ACHN (cell line): ENCODE measurements at regions not wholly inside any gene's neighbourhood (a gene's known extent, or its start where the extent isn't known, plus 50 kb on each side); places are given as distances from the start of the nearest gene placed in this dataset.
"Not testable (repeated sequence)": the region's sequence is repeated elsewhere in the genome, so short reads cannot be mapped to it uniquely, and the experiment has no call there.

Experiments used
- DNase-seq: peaks from one replicate; pipeline ENCODE4 v3.0.0-alpha.2; 2015
- in situ Hi-C: cut with HindIII; loops from 2 replicates; pipeline ENCODE4 v1.10.0; 2017; ENCODE audit warnings: low sequenced_read_pairs, low pct_ligation_motif_present, low pct_unique_long_range_greater_than_20kb

GRCh38 chr7:29684151-29684786 is 120.6 kb downstream of the PRR15 start:
- in situ Hi-C loops: not testable (repeated sequence)
- DNase-seq: peak; percentile 42

GRCh38 chr7:29684787-29685650 is 121.3 kb upstream of the WIPF3 start:
- DNase-seq: peak; percentile 83
- in situ Hi-C loops: no loop called here

DNA sequence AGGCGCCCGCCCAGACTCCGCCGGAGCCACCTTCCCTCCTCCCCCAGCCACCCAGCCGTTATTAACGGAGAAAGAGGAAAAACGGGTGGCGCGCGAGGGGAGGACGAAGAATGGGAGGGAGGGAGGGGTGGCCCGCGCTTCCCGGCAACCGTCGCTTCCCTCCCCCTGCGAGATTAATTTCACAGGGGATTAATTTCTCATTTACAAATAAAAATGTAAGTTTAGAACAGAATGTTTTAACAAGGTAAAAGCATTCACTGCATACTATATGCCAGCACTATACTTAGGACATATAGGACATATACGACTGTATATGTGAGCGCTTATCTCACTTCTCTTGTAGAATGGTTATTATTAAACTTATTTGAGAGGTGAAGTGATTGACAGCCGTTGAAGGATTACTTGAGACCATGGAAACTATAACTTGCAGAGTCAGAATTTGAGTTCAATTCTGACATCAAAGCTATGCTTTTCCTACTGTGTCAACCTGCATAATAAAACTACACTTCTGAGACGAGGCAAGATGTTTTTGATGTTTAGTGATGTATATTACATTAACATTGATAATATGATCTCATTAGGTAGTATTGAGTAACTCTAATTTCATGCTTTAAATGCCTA is 120.5 kb upstream of the WIPF3 start:
- peak; percentile 25 for DNase-seq
- in situ Hi-C loops: not testable (repeated sequence)

DNA sequence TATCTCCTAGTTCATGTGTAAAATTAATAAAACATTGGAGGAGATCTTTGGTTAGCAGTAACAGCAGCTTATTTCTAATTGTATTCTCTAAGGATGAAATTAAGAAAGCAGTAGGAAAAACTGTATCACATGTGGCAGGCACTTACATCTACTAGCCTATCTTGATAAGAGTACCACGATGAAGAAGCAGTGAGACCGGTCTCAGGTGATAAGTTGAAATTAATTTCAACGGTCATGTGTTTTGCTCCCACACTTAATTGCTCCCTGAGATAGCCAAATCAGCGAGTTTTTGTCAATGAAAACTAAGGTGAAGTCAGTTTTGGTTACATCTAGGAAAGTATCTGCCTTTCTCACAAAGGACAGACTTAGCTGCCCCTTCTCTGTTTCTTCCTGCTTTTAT is 115.8 kb upstream of the WIPF3 start:
- not testable (repeated sequence) for DNase-seq

DNA sequence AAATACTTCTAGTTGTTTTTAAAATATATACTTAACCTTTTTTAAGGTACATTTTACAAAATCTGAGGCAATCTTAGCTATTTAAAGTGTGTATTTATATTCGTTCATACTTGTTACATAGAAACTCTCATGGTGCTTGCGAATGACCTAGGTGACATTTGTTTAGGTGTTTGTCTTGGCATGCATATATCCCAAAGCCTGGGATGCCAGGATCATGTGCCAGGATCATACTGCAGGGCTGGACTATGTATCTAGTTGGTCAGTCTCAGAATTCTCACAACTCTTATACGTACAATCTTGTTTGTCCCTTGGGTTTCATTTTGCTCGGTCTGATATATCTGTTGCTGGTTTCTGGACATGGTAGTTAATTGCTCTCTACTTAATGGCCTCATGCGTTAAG is 109.9 kb upstream of the WIPF3 start:
- DNase-seq, in situ Hi-C loops: not testable (repeated sequence)

More for the DNA sequence above, 115.8 kb upstream of the WIPF3 start:
- in situ Hi-C loops: not testable (repeated sequence)

DNA sequence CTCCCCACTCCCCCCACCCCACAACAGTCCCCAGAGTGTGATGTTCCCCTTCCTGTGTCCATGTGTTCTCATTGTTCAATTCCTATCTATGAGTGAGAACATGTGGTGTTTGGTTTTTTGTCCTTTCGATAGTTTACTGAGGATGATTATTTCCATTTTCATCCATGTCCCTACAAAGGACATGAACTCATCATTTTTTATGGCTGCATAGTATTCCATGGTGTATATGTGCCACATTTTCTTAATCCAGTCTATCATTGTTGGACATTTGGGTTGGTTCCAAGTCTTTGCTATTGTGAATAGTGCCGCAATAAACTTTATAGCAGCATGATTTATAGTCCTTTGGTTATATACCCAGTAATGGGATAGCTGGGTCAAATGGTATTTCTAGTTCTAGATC is 106.6 kb upstream of the WIPF3 start:
- DNase-seq, in situ Hi-C loops: not testable (repeated sequence)

DNA sequence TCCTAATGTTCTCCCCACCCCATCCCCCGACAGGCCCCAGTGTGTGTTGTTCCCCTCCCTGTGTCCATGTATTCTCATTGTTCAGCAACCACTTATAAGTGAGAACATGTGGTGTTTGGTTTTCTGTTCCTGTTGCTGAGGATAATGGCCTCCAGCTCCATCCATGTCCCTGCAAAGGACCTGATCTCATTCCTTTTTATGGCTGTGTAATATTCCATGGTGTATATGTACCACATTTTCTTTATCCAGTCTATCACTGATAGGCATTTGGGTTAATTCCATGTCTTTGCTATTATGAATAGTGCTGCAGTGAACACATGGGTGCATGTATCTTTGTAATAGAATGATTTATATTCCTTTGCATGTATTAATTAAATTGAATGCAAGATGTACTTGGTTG is 104.8 kb upstream of the WIPF3 start:
- in situ Hi-C loops, DNase-seq: not testable (repeated sequence)

DNA sequence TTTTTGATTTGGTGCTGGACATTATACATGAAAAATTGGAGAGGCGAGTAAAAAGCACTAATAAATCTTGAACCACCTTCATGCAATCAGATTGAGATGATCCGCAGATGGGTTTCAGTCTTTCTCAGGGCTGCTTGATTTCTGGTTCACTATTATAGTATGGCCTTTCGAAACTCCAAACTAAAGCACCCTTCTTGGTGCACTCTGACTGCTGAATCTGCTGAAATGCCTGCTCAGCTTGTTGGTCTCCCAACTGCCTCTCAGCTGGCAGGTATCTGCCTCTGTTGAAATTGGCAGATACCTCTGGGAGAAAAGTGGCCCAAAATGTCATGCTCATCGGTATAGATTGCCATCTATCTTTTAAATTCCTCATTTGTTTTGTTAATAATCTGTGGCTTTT is 102.5 kb upstream of the WIPF3 start:
- in situ Hi-C loops, DNase-seq: not testable (repeated sequence)

DNA sequence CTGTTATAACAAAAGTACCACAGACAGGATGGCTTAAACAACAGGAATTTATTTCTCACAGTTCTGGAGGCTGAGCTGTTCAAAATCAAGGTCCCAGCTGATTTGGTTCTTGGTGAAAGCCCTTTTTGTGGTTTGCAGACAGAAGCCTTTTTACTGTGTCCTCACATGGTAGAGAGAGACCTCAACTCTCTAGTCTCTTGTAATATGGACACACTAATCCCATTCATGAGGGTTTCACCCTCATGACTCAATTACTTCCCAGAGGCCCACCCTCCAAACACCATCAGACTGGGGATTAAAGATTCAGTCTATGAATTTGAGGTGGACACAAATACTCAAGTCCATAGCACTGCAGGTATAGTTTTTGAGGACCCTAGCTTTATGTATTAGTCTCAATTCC is 97.3 kb upstream of the WIPF3 start:
- in situ Hi-C loops, DNase-seq: not testable (repeated sequence)

- DNase-seq: peak; percentile 99
- in situ Hi-C loops: not testable (repeated sequence)
These were observed 83.2 kb upstream of the WIPF3 start for GRCh38 chr7:29723127-29723526.

DNA sequence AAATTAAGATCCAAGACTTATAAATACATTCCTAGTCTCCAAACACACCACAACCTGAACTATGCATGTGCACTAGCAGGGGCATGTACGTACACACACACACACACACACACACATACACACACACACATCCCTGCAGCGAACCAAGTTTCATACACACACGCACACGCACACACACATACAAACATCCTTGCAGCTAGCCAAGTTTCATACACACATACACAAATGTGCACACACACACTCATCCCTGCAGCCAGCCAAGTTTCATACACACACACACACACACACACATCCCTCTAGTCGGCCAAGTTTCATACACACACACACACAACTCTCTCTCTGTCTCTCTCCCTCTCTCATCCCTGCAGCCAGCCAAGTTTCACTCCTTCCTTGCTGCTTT is 82.7 kb upstream of the WIPF3 start:
- in situ Hi-C loops: no loop called here
- DNase-seq: peak; percentile 42

GRCh38 chr7:29729534-29730165 is 76.7 kb upstream of the WIPF3 start:
- in situ Hi-C loops, DNase-seq: not testable (repeated sequence)

DNA sequence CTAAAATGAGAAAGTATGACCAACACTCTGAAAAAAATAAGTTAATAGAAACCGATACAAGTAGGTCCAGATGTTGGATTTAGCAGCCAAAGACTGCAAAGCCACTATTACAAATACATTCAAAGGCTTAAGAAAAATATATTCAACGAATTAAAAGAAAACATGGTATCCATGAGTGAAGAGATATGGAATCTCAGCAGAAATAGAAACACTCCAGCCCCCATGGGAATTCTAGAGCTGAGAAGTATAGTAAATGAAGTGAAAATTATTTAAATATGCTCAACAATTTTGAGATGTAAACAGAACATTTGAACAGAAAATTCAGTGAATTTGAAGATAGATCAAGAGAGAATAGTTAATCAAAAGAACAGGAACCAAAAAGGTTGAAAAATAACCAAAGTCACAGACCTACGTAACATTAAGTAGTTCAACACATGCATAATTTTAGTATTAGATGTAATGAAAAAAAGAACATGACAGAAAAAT is 72.0 kb upstream of the WIPF3 start:
- DNase-seq: no peak
- in situ Hi-C loops: no loop called here

DNA sequence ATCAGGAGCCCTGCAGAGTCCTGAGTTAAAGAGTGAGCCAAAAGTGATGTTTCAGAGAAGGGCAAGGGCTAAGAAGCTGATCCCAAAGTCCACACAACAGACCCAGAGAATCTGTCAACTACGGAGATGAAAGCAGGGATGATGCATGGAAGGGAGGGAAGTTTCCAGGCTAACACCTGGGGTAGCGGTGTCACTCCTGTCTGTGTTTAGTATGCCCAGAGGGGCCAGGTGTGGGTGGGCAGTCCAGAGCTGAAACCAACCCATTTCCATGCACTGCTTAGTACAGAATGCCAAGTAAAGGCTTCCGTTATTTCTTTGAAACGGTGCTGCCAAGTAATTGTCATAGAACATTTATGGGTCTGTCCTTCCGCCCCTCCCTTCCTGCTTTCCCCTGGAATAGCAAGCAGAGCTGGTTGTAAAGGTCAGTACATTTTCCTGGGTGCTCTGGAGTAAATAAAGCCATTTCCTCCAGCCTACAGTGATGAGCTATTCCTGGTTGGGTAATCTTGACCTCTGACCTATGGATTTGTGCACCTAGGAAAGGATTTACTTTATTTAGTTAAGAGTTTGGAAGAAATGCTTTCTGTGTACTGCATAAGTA is 58.6 kb upstream of the WIPF3 start:
- DNase-seq, in situ Hi-C loops: not testable (repeated sequence)

- peak; percentile 74 for DNase-seq
- in situ Hi-C loops: no loop called here
These were observed 57.8 kb upstream of the WIPF3 start for GRCh38 chr7:29748286-29749099.

DNA sequence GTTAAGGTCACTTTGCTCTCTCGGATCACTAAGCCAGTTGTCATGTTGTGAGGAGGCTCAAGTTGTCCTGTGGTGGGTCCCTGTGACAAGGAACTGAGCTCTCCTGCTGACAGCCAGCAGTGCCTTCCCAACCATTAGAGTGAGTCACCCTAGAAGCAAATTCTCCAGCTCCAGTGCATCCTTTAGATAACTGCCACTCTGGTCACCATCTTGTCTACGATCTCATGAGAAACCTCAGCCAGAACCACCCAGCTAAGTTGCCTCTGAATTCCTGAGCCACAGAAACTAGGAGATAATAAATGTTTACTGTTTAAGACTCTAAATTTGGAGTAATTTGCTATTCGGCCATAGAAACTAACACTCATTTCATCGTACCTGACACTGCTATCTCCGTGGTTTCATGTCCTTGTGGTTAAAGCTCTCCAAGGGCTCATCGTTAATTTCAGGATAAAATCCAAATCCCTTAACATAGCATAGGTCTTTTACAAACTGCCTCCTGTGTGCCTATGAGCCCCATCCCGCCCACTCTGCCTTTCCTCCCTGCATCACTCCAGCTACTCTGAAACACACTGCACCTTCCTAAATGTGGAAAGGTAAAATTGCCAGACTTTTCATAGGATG is 56.5 kb upstream of the WIPF3 start:
- in situ Hi-C loops: no loop called here
- no peak for DNase-seq

DNA sequence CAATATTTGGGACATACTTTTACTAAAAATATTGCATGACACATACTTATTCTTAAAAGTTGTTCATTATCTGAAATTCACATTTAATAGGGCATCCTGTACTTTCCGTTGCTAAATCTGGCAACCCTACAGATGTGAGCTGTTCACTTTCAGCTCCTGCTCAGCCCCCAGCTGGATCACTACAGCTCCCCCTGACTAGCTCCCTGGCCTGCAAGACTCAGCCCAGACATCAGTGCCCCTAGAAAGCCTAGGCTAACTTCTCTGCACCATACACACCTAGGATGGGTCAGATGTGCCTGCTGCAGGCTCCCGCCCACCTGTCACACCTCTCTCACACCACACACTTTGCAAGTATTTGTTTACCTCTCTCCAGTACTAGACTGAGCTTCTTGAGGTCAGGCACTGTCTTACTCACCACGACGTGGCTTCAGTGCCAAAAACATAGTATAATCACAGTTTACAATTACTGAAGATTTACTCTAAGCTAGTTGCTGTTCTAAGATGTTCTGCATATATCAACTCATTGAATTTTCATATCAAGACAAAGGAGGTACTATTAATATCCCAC is 55.9 kb upstream of the WIPF3 start:
- in situ Hi-C loops, DNase-seq: not testable (repeated sequence)
